ENCODE measurements at regions not wholly inside any gene's neighbourhood (a gene's known extent, or its start where the extent isn't known, plus 50 kb on each side); places are given as distances from the start of the nearest gene placed in this dataset.

DNA sequence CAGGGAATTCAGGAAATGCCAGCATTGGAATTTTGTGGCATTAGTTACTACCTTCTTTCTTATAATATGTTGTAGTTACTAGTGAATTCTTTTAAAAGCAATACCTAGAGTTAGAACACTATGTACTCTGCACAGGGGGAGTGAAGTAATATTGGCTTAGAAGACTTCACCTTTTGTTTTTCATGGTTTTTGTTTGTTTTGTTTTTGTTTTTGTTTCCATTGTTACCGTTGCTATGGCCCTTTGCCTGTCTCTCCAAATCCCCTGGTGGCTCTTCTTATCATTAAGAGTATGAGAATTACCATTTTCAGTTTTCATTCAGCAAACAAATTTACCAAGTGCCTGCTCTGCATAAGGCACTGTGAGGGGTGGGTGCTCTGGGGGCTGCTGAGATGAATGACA lies 160.1 kb downstream of the HAUS1 start:
- Histone ChIP-seq H3K4me1 (peaks cover 27 to 72% of the 10 kb centered on the region in 2 donors), H3K27me3 (no peaks in the 10 kb centered on the region), H3K36me3 (no peaks in the 10 kb centered on the region), H3K27ac (peak overlapping the region in 2 of 3 donors; percentile 43 to 60), H3K4me3 (replicated peaks in 1 of 3) (no peak overlapping the region), H3K9me3 (no peaks in the 10 kb centered on the region)
- TF ChIP-seq POLR2A (IDR thresholded peaks at IDR 0.05) = no peak
- TF ChIP-seq CTCF (IDR thresholded peaks at IDR 0.05) = peak in 2 of 6 experiments; percentile 21 to 45
- WGBS, 2 donors = 20 to 30% methylated on average over 1 of the region's 1 CpG
- intact Hi-C loops (cut with DNase I) = no loop called here
- no peak for DNase-seq

DNA sequence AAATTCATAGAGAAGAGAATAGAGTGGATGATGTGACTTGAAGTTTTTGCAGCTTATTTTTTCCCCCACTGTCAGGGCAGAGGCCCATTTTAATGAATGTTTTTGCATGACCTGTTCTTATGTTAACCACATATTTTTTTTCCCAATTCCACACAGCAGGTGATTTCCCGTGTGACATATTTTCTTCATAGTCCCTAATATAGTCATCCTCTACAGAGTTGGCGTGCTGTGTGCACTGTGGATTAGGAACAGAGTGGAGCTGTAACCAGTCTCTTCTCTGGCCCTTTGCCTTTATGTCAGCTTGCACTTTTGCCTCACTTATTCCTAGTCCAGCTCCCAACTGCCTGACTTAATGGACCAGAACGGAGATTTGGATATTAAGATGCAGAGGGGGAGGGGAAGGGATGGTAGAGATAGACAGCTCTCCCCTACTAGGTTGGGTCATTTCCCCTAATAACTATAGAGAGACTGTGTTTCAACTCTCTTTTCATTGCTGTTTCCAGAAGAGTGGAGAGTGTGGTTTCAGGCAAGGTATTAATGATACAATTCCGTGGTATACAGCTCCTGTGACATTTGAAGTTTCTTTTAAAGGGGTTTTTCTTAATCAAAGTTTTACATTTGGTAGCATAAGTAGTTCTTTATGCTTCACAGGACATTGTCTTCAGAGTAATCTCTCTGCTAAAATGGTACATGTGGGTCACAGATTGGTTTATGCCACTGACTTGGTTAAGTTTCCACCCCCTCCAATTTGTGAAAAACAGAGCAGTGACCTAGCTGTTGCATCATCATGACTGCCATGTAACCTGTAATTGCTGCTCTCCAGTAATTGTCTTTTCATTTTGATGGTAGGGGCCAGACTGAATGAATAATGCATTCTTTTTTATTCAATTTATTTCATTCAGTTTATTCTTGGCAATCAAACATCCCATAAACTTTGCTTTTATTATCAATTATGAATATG lies 161.3 kb downstream of the HAUS1 start:
- no peak for TF ChIP-seq CTCF (IDR thresholded peaks at IDR 0.05)
- TF ChIP-seq POLR2A (IDR thresholded peaks at IDR 0.05) = no peak
- intact Hi-C loops (cut with DNase I) = no loop called here
- no peak overlapping the region for H3K27ac ChIP-seq
- H3K36me3 ChIP-seq = no peaks in the 10 kb centered on the region
- H3K4me1 ChIP-seq = peaks cover 26 to 63% of the 10 kb centered on the region in 2 donors
- H3K9me3 ChIP-seq = no peaks in the 10 kb centered on the region
- H3K27me3 ChIP-seq = no peaks in the 10 kb centered on the region
- 83 to 88% methylated on average over 4 of the region's 4 CpGs for WGBS, 2 donors
- no peak overlapping the region for H3K4me3 ChIP-seq (replicated peaks in 1 of 3)
- DNase-seq = no peak

DNA sequence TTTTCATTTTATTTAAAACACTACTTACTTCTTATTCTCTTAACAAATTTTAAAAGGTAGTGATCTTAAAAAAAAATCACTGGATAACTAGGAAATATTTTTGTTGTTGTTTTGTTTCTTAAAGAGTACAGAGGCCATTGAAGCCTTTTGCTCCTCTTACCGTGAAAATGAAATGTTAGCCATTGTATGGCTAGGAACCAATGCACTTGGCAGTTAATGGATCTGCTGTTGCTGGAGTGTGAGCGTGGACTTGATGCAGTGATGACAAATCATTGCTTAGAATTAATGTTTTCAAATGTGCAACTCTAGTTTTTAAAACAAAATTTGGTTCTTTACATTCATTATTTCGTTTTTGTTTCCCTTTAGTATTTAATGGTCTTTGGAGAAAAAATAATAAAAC lies 162.3 kb downstream of the HAUS1 start:
- Histone ChIP-seq H3K27me3 (no peaks in the 10 kb centered on the region), H3K36me3 (no peaks in the 10 kb centered on the region), H3K9me3 (no peaks in the 10 kb centered on the region), H3K4me3 (replicated peaks in 1 of 3) (no peak overlapping the region), H3K27ac (no peak overlapping the region), H3K4me1 (peaks cover 18 to 53% of the 10 kb centered on the region in 2 donors)
- no peak for DNase-seq
- intact Hi-C loops (cut with DNase I) = no loop called here
- 82 to 88% methylated on average over 3 of the region's 3 CpGs for WGBS, 2 donors
- TF ChIP-seq POLR2A (IDR thresholded peaks at IDR 0.05) (no peak), CTCF (IDR thresholded peaks at IDR 0.05) (no peak)

GRCh38 chr18:46268671-46269070 lies 164.5 kb downstream of the HAUS1 start:
- intact Hi-C loops (cut with DNase I) = no loop called here
- no peaks in the 10 kb centered on the region for H3K27me3 ChIP-seq
- H3K27ac ChIP-seq = no peak overlapping the region
- WGBS, 2 donors = 87 to 95% methylated on average over 2 of the region's 2 CpGs
- no peak for DNase-seq
- TF ChIP-seq CTCF (IDR thresholded peaks at IDR 0.05) = no peak
- TF ChIP-seq POLR2A (IDR thresholded peaks at IDR 0.05) = no peak
- H3K4me3 ChIP-seq (replicated peaks in 1 of 3) = no peak overlapping the region
- peaks cover 7 to 31% of the 10 kb centered on the region in 2 donors for H3K4me1 ChIP-seq
- H3K36me3 ChIP-seq = no peaks in the 10 kb centered on the region
- H3K9me3 ChIP-seq = no peaks in the 10 kb centered on the region

GRCh38 chr18:46269275-46269674 lies 165.1 kb downstream of the HAUS1 start:
- intact Hi-C loops (cut with DNase I) = no loop called here
- Histone ChIP-seq H3K9me3 (no peaks in the 10 kb centered on the region), H3K27me3 (no peaks in the 10 kb centered on the region), H3K4me3 (replicated peaks in 1 of 3) (no peak overlapping the region), H3K36me3 (no peaks in the 10 kb centered on the region), H3K4me1 (peaks cover 2 to 25% of the 10 kb centered on the region in 2 donors), H3K27ac (no peak overlapping the region)
- no peak for TF ChIP-seq POLR2A (IDR thresholded peaks at IDR 0.05)
- no peak for TF ChIP-seq CTCF (IDR thresholded peaks at IDR 0.05)
- 83% methylated on average over 1 of the region's 1 CpG for WGBS, 2 donors
- DNase-seq = no peak

All from thyroid gland (tissue), 4 donors.